Peyer's patch (tissue), 4 donors: ENCODE measurements at regions not wholly inside any gene's neighbourhood (a gene's known extent, or its start where the extent isn't known, plus 50 kb on each side); places are given as distances from the start of the nearest gene placed in this dataset.

Experiments
- CTCF ChIP-seq, 6 experiments: fragments of 450-650 bp in 4 of 6; fragments of 200-600 bp in 2 of 6; sonication (generic) in 1 of 6; IDR thresholded peaks; one replicate each; pipeline ENCODE4 v1.5.1; 2017 to 2019; ENCODE audit warnings: antibody characterized with exemption in 6 of 6, mild to moderate bottlenecking in 3 of 6, moderate library complexity in 1 of 6
- POLR2A ChIP-seq, 2 donors: fragments of 450-650 bp; IDR thresholded peaks; one replicate each; pipeline ENCODE4 v1.5.1; 2017; ENCODE audit warnings: antibody characterized with exemption in 2 of 2, mild to moderate bottlenecking in 2 of 2, moderate library complexity in 2 of 2

GRCh38 chr16:54774768-54775167 is 155.9 kb upstream of the IRX5 start:
- no peak for TF ChIP-seq CTCF (IDR thresholded peaks at IDR 0.05)
- no peak for TF ChIP-seq POLR2A (IDR thresholded peaks at IDR 0.05)
